ENCODE measurements at regions not wholly inside any gene's neighbourhood (a gene's known extent, or its start where the extent isn't known, plus 50 kb on each side); places are given as distances from the start of the nearest gene placed in this dataset.

GRCh38 chr9:105854026-105854782 is 159.9 kb downstream of the TMEM38B start:
- no peak for TF ChIP-seq EZH2 (IDR thresholded peaks at IDR 0.05; ENCODE audit: insufficient read depth, poor library complexity, severe bottlenecking)
- no peak for TF ChIP-seq EZH2phosphoT487 (IDR thresholded peaks at IDR 0.05; ENCODE audit: insufficient read depth, low read depth)
